Inferior parietal cortex (tissue), 1 donor: ENCODE measurements at regions not wholly inside any gene's neighbourhood (a gene's known extent, or its start where the extent isn't known, plus 50 kb on each side); places are given as distances from the start of the nearest gene placed in this dataset.

Experiments used
- DNase-seq: peaks from one replicate; pipeline ENCODE4 v3.0.0-alpha.2; 2016; ENCODE audit errors: extremely low spot score

DNA sequence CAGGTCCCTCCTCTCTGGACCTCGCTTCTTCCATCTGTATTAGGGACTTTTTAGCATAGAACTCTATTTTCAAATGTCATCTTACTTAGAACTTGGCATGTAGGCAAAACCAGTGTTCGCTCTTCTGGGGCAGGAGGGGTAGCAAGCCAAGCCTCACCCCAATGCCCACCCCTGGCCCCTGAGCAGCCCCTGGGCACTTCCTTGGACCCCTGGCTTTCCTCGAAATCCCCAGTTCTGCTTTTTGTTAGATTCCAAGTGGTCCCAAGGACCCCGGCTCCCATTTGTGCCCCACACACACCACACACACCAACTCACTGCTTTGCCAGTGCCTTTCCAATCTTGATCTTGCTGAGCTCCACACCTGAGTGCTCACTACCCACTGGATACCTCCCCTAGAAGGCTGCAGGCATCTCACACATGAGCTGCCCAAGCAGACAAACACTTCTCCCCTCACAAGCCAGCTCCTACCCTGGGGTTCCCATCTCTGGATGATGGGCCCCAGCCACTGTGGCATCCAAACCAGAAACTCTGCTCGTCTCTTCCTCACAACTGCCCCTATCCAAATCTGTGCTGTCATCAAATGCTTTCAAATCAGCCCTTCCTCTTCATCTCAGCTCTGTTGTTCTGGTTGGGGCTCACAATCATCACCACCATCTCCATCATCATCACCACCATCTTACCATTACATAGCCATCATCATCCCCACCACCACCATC lies 167.9 kb upstream of the ZMIZ1 start:
- DNase-seq: no peak

DNA sequence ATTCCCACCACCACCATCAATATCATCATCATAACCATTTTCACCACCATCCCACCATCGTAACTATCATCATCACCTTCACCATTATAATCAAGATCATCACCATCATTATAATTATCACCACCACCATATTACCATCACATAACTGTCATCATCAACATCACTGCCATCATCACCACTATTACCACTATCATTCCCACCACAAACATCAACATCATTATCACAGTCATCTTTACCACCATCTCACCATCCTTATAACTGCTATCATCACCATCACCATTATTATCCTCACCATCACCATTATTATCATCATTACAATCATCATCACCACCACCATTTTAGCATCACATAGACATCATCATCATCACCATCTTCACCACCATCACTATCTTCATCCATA lies 167.1 kb upstream of the ZMIZ1 start:
- no peak for DNase-seq

DNA sequence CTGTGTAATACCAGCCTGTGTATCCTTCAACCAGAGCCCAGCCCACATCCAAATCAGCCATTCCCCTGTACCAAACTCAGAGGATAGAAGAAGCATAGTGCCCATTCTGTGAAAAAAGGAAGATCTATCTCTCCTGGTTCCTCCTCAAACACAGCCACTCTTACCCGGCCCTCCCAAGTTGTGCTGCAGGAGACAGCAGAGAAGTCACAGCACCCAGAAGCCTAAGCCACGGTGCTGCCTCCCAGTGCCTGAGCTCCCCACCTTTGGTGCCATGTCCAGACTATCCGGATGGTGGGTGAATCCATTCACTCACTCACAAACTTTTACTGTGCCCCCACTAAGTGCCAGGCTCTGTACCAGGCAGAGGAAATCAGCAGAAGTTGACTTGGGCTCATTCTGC lies 166.0 kb upstream of the ZMIZ1 start:
- no peak for DNase-seq

DNA sequence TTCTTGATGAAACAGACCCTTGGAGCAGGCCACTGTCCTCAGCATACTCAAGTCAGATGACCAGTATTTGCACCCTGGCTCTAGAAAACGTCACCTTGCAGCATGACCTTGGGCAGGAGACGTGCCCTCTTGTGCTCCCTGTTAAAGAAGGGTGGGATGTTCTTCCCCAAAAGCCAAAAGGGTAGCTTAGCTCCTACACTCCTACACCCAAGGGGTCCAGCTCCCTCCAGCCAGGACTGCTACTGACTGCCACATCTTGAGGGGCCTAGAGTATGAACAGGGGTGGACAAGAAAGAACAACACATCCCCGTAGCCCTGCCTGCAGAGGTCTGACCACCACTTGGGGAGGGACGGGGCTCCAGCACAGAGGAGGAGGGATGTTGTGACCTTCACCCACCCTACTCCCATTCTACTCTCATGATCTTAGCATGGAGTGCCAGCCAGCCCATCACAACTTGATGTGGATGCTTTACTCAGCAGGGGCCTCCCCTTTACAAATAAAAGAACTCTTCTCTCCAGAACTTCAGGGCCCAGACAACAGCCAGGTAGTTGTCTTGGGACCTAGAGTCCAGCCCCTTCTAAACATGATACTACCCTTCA lies 165.3 kb upstream of the ZMIZ1 start:
- no peak for DNase-seq

DNA sequence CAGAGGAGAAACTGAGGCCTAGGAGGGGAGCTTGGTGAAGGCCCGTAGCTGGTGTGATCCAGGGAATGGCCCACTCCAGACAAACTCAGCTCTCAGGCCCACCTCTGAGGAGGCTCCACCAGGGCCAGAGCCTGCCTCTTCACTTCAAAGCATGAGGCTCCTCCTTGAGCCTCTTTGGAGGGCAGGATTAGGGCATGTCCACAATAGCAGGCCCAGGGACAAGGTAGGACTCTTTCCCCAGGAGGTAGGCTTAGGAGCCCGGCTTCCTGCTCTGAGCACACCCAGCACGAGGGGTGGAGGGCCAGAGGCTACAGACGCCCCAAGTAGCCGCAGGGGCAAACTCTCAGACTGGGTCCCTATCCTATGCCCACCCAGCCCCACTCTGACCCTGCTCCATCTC lies 164.6 kb upstream of the ZMIZ1 start:
- no peak for DNase-seq

DNA sequence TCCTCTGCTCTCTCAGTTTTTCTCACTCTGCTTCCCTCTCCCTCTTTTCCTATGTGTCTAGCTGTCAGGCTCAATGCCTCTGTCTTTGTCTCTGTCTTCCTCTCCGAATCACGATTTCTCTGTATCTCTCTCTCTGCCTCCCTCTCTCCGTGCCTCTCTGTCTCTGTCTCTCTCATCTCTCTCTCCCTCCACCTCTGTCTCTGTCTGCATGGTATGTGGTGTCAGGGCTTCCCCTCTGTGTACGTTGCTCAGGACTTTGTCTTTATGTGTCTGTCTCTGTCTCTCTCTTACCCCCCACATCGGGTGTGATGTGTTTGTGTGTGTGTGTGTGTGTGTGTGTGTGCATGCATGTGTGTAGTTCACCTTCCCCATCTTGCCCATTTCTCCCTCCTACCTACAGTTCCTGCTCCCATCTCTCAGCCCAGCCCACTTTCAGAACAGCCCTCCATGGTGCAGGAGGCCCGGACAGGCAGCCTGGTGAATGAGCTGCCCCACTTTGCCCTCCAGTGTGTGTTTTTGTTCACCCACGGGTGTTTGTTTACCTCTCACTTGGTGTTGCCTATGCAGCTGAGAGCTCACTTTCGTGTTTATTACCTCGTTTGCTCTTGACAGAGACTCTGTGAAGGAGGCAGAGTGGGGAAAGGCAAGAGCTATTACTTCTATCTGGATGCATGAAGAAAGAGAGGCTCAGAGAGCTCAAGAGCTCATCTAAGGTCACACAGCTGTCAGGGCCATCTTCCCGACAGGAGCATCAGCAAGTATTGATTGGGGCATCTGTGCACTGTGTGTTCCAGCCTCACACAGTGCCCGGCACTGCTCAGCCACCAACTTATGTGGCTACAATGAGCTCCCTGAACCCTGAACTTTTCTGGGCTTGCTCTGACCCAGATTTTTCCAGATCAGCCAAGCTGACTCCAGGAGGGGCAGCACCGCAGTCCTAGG lies 163.5 kb upstream of the ZMIZ1 start:
- no peak for DNase-seq

DNA sequence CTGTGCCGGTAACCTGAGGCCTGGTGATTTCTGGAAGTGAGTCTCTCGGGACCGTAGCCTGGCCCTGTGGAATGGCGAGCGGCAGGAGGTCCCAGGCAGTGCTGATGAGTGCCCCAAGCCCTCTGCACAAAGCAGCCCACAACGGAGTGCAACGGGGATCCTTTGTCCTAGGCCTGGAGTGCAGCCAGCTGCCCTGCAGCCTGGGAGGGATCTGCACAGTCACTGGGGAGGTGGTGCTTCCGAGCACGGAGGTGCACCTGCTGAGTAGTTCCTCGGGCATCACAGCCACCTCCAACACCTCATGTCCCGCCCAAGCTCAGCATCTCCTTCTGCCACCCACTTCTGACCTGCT lies 162.8 kb upstream of the ZMIZ1 start:
- DNase-seq: no peak

DNA sequence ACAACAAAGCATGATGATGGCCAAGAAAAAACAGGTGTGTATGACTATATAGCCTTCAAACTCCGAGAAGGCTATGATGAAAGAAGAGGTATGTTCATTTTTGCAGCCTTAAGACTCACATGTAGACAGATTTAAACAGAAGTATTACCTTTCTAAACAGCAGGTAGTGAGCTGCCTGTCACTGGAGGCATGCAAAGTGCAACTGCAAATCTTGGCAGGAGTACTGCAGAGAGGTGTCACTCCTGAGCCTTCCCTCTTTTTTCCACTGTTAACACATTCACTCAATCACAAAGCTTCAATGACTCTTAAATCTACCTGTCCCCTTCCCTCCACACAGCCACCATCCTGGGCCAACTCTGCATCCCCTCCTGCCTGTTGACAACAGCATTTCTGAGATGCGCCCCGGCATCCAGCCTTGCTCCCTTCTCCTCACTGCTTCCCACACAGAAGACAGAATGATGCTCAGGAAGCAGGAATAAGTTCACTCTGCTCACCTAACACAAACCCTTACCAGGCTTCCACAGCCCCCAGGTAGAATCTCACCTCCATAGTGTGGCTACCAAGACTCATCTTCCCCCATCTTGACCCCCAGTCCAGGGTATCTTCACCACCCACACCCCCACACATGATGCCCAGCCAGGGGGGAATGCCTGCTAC lies 161.9 kb upstream of the ZMIZ1 start:
- no peak for DNase-seq

DNA sequence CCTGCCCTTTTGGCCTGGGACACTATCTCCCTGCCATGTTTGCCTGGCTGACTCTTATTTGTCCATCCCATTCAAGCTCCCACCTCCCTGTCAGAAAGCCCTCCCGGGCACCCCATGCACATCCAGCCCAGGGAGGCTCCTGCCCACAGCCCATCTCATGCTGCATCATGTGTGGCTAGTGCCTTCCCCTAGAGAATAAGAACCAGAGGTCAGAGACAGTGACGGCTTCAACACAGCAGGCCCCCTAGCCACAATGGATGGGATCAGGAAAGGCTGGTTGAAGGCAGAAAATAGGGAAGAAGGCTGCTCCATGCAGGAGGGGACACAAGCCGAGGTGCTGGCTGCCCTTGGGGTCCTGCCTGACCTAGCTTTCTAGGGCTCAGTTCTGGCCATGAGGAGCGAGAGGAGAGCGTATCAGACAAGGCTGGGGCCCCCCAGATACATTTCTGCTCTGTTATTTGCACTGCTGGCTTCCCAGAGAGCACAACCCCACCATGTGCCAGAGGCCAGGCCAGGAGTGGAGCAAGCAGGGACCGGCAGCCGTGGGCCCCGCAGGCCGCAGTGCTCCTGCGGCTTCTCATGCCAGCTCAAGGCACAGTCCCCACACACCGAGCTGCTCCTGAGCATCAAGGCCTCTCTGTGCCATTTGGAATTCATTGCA lies 161.1 kb upstream of the ZMIZ1 start:
- no peak for DNase-seq

DNA sequence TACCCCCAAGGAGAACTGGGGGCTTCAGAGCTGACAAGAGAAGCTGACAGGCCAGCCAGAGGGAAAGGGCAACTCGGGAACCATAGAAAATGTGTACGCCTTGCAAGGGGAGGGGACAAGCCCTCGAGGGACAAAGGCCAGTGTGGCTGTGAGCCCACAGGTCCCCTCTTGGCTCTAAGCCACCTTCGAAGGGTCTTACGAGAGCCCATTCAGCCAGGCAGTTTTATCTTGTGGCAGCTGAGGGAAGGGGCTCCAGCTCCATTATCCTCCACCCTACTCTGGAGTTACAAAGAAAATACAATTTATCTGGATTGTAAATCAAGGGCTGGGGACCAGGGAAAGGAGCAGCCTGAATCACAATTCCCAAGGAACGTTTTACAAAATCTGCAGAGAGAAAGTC lies 159.5 kb upstream of the ZMIZ1 start:
- DNase-seq: no peak

DNA sequence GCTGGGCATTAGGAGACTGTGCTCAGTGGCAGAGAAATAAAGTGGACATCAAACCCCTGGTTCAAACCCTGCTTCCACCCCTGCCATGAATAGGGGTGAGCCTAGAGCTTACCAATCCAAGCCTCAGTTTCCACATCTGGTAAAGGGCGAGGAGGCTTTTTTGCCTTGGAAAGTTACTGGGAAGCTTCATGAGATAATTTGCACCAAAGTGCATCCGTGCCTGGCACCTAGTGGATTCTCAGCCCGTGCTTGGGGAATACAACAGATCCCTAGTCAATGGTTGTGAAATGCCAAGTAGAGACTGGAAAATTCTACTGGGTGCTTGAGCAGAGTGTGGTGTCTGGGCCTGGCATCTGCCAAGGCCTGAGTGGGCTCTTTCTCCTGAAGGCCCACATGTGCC lies 158.7 kb upstream of the ZMIZ1 start:
- DNase-seq: no peak

DNA sequence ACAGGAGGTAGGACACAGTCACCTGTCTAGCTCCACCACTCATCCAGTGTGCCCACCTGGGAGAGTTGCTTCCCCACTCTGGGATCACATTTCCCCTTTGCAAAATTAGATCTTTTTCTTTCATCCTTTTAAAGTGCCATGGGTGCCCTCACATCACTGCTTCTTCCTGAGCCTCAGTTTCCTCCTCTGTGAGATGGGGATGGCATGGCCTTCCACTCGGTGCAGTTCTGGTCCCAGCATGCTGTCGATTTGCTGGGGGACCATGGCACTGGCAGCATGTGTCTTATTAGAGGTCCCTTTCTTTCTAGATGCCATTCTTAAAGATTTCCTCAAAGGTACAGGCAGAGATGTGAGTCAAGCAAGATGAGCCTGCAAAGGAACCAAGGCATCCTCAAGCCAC lies 158.3 kb upstream of the ZMIZ1 start:
- no peak for DNase-seq

DNA sequence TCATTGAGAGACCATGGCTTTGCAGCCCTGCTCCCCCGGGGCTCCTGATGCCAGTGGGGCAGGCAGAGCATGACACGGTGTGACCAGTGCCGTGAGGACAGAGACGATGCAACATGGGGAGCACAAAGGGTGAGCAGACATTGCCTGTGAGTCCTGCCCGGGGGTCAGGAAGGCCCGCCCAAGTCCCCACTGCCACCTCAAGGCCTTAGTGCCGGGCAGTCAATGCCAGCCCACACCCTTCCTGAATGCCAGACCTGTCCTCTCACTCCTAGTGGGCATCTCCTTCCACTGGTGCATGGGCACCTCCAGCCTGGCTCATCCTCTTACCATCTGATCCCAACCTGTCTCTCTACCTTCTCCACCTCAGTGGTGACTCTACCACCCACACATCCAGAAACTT lies 157.9 kb upstream of the ZMIZ1 start:
- DNase-seq: no peak

DNA sequence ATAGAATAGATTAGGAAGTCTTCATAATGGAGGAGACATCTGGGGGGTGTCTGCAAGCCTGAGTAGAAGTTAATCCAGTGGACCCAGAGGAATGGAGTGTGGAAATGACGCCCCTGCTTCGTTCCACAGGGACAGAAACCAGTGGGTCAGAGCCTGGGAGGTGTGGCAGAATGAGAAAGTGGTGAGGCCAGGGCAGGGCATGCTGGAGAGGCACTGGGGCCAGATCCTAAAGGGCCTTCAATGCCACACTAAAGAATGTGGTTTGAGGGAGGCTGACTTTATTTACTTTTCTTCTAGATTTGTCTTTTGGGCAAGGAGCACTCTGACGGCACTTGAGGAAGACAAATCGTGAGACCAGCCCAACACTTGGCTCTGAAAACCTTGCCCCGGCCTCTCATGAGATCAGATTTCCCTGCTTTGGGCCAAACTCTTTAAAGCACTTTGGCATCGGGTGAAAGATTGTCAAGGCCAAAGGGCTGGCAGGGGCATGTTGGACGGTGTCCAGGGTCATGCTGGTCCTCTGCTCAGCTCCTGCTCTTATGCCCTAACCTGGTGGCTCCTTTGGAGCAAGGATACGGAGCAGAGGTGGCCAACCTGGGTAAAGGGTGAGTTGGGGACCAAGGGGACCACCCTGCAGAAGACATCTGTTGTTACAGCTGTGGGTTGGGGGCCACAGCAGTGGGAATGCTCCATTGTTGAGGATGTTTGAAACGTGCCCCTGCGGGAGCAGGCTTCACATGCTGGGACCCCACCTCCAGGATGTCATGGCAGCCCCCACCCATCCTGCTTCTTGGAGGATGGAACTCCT lies 157.0 kb upstream of the ZMIZ1 start:
- no peak for DNase-seq

DNA sequence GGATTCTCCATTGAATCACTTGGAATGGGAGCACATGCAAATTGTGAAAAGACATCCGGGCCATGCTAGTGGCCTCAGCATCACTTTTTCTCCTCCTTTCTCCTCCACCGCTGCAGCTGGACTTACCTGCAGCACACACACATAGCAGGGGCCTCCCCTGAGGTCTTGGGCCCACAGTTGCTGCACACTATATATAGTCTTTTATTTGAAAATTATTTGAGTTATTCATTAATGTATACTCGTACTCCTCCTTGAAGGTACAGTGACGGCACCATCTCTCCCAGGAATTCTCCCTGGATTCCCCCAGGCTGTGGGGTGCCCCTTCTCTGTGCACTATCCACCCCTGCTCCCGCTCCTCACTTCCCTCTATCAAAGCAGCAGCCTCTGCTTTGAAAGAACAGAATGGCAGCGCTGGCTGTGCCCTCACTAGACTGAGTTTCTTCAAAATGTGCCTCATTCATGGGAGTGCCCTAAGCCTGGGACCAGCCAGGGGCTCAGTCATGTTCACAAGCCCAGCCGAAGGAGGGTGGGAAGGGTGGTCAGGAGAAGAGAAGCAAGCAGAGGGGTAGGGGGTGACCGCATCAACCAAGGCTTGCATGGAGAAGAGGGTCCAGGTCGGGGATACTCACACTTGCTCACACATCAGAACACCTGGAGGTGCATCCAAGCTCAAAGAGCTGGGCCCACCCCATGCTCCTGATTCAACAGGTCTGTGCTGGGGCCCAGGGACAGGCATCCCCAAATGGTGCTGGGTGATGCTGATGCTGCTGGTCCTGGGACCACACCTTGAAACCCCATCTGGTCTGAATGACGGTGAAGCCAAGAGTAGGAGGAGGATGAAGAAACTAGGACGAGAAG lies 156.2 kb upstream of the ZMIZ1 start:
- no peak for DNase-seq

DNA sequence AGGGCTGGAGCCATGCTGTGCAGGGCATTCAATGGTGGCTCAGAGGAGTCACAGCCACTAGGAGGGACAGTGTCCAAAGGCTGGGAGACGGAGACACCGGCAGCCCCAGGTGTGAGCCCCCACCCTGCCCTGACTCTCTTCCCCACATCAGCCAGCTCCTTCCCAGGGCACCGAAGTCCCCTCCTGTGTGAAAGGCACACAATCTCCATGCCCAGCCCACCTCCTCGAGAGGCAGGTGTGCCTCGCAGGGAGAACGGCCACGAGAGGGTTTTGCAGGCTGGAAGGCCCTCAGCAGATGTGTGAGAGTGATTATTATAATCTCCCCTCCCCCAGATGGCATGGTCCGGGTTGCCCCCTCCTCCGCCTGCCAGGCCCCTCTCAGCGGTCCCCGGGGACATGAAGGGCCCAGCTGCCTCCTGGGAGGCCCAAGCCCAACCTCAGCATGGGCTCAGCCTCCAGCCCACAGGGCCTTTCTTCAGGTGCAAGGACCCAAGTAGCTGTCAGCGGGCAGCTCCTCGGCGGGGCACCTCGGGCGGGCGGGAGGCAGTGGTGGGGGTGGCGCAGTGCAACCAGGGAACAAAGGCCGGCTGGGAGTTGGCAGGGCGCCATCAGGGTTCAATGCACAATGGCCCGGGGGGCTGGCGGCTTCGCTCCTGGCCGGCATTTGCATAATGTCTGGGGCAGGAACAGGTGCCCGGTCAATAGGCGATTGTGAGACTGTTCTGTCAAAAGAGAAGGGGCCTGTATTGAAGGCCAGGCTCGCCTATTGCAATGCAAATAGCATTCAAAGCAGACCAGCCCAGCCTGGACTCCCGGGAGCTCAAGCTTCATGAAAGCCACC lies 155.3 kb upstream of the ZMIZ1 start:
- DNase-seq: peak; percentile 86

DNA sequence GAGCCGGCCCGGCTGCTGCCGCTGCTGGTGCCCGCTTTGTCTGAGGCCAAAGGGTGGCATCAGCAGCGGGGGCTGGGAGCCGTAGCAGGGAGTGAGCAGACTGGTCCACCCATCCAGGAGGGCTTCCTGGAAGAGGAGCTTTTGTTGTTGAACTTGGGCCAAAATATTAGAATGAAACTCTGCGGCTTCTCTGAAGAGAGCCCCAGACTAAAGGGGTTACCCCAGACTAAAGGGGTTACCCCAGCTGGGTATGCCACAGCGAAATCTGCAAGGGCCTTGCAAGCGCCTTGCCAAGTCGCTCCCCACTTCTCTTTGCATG lies 154.7 kb upstream of the ZMIZ1 start:
- DNase-seq: no peak

DNA sequence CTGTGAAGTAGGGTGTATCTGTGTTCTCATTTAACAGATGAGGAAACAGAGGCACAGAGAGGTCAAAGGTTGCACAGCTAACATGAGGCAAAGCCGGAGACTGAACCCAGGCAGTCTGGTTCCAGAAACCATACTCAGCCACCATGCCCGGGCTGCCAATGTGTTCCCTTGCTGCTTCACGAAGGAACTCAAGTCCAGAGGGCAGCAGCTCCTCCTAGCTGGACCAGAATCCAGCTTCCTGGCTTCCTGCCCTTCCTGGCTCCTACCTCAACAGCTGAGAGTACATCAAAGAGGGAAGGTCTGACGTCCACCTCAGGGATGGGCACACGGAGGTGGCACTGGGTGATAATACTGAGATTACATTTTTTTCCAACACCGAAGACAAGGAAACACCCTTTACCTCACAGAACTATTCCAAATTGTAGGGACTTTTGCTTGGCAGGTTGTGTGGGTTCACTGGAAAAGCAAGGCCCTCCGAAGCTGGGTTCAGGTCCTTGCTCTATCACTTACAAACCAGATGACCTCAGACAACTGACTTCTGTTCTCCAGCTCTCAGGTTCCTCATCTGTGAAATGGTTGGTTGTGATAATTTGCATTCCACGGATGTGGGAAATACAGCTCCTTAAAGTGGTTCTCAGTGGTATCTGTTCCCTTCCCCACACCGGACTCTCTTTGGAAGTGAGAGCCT lies 154.1 kb upstream of the ZMIZ1 start:
- no peak for DNase-seq

DNA sequence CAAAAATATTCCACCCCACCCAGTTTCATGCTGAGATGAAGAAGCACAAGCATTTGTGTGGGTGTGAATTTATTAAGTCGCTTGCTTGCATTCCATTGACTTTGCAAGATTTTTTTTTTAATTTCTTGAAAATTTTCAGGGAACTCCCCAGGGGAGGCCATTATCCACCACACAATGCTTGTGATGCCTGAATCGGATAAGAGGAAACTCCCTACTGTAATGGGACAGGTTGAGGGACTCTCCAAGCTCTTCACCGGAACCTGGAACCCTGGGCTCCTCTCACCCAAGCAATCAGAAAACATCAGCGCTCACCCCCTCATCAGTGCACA lies 153.6 kb upstream of the ZMIZ1 start:
- DNase-seq: no peak
